Thyroid gland (tissue), 4 donors: ENCODE measurements at regions not wholly inside any gene's neighbourhood (a gene's known extent, or its start where the extent isn't known, plus 50 kb on each side); places are given as distances from the start of the nearest gene placed in this dataset.
A peak's percentile ranks its signal among the peaks of the same experiment; 100 is the strongest.

Experiments used
- POLR2A ChIP-seq, 2 donors: fragments of 450-650 bp; IDR thresholded peaks; one replicate each; pipeline ENCODE4 v1.6.1; 2017; ENCODE audit warnings: antibody characterized with exemption in 2 of 2, mild to moderate bottlenecking in 2 of 2, moderate library complexity in 1 of 2
- TF ChIP-seq, protein P1 (sequence below), 6 experiments: fragments of 200-600 bp in 3 of 6; fragments of 450-650 bp in 3 of 6; sonication (generic) in 3 of 6; IDR thresholded peaks; one replicate each; pipeline ENCODE4 v1.5.1; 2016 to 2019; ENCODE audit warnings: antibody characterized with exemption in 6 of 6, mild to moderate bottlenecking in 2 of 6, inconsistent platforms in 1 of 6, moderate library complexity in 1 of 6

DNA sequence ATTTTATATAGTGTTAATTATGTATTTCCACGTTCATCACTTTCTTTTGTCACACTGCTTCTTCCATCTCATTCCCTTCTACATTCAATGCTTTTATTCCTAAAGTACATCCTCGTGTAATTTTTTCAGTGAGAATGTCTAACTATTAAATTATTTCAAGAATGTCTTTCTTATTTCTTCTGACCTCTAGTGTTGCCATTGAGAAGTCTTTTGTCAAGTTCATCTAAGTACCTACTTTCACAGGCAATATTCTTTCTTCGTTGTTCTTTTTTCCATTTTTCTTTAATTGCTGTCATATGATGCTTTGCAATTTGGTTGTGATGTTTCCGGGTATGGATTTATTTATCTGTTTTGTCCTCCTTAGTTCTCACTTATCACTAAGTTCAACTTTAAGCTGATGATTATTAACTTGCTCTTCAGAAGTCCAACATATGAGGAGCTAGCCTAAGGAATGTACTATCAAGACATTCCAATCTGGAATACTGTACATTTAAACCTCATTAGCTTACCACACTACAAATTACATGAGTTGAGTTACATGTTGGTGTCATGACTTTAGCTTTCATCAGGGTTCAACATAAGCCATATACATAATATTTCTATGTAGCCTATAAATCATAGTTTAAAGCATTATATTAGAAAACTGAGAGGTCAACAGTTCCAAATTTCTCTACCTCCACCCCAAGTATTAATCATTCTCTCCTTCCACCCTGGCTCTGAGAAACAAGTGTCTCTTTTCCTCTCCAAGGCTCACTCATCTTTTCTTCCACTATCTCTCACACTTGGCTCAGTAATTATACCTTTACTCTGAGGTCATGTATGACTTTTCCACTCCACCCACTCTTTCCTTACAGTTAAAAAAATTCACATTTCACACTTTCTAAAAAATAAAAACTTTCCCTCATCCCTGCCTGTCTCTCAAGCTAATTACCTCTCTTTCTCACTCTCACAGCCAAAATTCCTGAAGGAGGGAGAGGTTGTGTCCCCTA is 81.5 kb downstream of the COX18 start:
- TF ChIP-seq, protein P1, sequence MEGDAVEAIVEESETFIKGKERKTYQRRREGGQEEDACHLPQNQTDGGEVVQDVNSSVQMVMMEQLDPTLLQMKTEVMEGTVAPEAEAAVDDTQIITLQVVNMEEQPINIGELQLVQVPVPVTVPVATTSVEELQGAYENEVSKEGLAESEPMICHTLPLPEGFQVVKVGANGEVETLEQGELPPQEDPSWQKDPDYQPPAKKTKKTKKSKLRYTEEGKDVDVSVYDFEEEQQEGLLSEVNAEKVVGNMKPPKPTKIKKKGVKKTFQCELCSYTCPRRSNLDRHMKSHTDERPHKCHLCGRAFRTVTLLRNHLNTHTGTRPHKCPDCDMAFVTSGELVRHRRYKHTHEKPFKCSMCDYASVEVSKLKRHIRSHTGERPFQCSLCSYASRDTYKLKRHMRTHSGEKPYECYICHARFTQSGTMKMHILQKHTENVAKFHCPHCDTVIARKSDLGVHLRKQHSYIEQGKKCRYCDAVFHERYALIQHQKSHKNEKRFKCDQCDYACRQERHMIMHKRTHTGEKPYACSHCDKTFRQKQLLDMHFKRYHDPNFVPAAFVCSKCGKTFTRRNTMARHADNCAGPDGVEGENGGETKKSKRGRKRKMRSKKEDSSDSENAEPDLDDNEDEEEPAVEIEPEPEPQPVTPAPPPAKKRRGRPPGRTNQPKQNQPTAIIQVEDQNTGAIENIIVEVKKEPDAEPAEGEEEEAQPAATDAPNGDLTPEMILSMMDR (IDR thresholded peaks at IDR 0.05) = peak in 1 of 6 experiments; percentile 17
- TF ChIP-seq POLR2A (IDR thresholded peaks at IDR 0.05) = no peak
